Retina (tissue), 1 donor: ENCODE measurements at regions not wholly inside any gene's neighbourhood (a gene's known extent, or its start where the extent isn't known, plus 50 kb on each side); places are given as distances from the start of the nearest gene placed in this dataset.

Experiments
- DNase-seq: peaks from one replicate; pipeline ENCODE4 v3.0.0-alpha.2; 2016

DNA sequence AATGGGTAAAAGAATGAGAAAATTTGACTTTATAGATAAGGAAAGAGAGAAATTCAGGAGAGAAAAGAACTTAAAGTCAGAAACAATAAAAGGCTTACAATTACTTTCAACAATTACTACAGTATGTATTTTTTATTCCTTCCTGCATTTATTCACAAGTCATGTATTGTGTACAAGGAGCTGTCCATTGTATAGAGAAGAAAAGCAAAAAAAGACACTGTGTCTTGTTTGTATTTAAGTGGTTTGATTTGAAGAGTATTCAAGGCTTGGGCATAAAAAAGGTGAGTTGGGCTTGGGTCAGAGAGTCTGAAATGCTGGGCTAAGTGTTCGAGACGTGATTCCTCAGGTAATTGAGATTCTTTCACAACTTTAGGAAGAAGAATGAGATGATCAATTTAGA is 394.2 kb upstream of the ROBO2 start:
- DNase-seq, result no peak

DNA sequence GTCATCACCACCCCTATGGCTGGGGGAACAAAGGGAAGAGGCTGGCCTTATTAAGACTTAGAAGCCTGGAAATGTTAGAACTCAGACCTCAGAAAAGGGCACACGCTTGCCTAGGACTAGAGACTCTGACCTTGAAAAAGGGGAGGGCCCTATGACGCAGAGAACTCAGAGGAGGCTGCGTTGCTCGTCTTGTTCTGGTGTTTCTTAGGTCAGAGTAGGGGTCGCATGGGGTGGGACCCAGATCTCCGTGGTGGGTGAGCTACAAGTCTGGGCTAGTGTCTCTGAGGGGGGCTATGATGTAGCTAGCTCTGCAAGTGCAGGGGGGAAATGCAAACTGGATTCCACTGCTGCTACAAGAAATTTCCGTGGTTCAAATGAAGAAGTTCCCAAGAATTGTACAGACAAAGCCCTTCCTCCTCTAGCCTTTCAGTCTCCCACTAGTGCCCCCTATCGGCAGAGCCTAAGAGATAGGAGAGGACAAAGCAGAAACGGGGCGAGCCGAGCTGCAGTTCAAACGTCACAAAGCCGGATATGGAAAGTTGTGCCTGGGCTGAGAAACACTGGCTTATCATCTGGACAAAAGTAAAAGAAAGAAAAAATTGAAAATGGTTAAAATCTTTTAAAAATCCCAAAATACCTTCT is 392.9 kb upstream of the ROBO2 start:
- DNase-seq, result no peak

DNA sequence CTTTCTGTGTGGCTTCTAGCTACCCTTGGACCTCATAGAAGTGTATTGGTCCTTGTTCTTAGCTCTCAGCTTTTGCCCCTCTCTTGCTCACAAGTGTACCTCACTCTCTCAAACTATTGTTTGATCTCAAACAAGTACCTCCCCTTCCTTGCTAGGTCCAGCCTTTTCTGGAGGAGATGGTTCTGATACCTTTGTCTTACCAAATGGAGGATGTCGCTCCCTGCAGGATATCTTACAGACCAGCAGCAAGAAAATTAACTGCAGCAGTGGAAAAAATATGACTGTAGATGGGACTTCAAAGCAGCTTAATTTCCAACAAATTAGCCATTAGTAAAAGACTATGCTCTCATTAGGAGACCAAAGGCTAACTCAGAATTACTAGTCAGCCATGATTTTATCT is 388.1 kb upstream of the ROBO2 start:
- no peak for DNase-seq

DNA sequence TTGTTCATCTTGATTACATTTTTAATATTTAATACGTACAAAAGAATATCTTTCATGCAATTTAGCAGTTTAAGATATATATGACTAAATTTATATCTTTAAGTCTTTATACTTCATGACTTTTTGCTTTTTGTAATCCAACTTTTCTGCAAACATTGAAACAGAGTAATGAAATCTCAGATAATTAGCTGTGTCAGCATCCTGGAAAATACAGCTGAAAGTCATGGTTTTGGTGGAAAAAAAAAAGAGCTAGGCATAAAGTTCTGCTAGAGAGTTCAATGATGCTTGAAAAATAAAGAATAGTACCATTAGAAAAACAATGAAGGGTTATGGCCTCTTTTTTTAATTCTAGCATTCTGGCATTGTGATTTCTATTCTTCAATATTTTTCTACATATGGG is 387.4 kb upstream of the ROBO2 start:
- DNase-seq, result no peak

DNA sequence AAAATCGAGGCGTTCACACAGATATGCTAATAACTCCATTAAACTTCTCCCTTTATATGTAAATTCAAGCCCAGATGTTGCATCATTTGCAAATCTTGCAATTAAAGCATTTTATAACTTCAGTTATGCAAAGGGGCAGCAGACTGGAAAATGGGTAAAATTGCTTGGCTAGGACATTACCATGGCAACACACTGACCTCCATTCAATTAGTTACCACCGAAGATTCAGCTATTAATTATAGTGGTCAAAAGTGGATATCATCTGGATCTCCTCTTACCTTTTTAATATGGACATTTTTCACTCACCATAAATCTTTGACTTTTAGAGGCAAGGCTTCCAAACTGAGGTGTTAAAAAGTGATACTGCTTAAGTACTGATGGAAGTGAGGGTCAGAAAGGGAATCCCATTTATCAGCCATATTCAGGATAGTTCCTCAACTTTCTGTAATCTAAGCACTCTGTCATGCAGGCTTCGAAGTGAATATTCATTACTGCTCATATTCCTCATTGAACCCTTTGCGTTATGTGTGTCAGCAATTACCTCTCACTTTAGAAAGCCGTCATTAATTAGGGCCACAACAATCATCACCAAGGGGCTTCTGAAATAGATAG is 386.2 kb upstream of the ROBO2 start:
- DNase-seq, result peak; percentile 8

DNA sequence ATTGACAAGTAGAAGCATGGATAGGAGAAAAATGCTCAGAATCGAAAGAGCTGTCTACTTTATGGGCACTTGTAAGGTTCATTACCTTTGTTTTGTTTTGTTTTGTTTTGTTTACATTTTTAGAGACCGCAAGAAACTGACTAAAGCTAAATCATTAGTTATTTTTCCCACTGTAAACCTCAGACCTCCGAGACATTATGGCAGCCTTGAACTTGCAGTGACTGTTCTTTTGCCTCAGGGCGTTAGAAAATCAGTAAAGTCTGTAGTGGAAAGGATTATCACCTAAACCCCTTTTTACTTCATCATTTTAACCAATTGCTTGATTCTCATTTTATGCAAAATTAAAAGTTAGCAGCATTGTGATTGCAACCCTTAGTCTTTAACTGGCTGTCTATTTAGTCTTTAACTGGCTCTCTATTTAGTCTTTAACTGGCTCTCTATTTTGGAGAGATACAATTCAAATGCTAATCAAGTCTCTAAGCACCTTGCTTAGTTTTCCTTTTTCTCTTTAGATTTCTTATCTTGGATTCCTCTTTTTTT is 383.3 kb upstream of the ROBO2 start:
- no peak for DNase-seq

DNA sequence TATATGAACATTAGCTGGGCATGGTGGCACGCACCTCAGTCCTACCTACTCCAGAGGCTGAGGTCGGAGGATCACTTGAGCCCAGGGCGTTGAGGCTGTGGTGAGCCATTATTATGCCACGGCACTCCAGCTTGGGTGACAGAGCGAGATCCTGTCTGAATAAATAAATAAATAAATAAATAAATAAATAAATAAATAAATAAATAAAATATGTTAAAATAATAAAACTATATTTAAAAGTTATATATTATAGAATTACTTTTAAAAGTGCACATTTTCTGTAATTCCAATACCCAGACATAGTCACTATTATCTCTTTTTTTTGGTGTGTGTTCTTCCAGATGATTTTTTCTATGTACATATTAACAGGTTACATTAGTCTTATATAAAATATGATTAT is 382.0 kb upstream of the ROBO2 start:
- DNase-seq, result no peak

DNA sequence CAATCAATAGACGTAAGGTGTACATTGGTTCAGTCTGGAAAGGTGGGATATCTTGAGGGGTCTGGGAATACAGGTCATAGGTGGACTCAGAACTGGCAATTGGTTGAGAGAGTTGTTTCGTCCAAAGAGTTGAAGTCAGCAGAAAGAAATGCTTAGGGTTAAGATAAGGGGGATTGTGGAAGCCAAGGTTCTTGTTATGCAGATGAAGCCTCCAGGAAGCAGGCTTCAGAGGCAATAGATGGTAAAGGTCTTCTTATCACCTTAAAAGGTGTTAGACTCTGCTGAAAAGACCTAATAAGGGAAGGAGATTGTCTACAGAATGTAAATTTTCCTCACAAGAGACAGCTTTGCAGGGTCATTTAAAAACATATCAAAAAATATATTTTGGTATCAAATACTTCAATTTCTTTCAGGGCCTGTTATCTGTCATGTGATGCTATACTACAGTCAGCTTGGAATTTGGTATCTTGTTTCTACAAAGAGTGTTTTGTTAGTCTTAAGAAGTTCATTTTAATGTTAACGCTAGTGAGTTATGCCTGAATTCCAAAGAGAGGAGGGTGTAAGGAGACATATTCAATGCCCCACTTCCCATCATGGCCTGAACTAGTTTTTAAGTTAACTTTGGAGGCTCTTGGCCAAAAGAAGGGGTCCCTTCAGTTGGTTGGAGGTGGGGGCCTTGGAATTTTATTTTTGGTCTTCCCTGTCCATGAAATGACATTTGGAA is 378.2 kb upstream of the ROBO2 start:
- DNase-seq, result no peak

DNA sequence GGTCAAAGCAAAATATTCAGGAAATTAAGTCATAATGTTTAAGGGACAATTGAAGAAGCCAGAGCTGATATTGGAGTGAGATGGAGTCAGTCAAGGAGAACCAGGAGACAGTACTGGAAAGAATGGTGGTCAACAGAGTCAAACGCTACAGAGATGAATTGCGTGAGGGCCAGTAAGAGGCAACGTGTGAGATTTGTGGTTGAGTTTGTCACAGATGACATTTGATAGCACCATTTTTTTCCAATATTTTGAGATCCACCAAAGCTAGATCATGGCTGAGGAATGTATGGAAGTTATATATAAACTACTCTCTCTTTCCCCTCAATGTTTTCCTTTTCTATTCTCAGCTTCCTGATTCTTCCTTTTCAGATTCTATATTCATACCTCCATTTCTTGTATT is 375.1 kb upstream of the ROBO2 start:
- DNase-seq, result no peak

DNA sequence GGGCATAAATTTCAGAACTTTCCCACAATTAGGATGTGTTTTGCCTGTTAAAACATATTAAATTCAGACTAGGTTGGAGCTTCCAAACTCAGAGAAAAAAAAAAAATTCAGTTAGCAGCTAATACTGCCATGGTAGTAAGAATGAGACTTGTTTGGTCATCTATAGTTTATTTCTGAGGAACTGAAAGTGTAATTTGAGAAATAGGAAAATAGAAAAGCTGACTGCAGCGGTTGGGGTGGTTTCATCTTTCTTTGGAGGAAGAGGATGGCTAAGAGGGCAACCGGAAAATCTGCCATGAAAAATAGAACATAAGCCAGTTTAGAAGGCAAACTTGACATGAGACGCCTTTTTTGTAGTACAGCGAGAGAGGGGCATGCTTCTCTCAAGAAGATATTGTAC is 371.2 kb upstream of the ROBO2 start:
- no peak for DNase-seq

DNA sequence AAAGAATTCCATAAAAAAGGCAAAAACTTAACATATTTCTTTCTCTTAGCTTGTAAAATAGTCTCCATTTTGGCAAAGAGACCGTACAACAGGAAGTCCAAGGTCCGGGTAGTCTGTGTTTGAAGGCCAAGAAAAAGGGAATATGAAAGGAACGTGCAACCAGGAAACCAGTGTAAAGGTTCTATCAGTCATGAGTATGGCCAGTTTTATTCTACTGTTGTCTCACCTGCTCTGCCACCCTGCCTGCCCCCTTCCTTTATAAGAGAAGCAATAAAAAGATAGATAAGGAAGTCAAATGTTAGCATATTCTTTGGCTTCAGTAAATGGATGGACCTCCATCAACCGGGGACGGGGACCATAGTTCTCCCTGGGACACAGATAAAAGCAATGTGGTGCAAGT is 370.6 kb upstream of the ROBO2 start:
- DNase-seq, result no peak

DNA sequence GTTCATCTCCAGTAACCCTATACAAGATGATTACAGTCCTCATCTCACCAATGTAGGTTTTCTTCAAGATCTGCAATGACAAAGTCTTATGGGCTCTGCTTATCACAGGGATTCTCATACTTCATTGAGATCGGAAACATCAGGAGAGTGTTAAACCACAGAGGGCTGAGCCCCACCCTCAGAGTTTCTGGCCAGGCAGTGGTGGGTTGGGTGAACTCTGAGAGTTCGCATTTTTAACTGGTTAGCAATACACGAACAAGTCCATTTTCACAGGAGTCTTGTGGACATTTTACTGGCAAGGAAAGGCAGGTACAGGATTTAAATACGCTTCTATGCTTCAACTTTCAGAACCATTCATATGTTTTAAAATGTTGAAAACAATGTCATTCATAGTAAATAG is 366.7 kb upstream of the ROBO2 start:
- DNase-seq, result no peak

DNA sequence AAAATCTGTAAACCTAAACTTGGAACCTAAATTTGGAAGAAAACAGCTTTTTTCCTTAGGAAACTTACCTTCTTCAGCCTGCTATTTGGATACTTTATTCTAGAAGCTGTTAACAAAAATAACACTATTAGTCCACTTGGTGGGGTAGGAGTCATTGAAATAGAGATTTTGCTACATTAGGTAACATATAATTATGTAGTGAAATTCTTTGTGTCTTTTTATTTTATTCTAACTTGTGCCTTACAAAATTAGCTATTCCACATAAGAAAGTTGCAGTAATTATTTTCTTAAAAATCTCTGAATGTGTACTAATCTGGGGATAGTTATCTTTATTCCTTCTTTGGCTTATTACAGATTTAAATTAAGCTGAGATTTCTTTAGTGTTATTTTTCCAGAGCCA is 360.4 kb upstream of the ROBO2 start:
- DNase-seq, result no peak

DNA sequence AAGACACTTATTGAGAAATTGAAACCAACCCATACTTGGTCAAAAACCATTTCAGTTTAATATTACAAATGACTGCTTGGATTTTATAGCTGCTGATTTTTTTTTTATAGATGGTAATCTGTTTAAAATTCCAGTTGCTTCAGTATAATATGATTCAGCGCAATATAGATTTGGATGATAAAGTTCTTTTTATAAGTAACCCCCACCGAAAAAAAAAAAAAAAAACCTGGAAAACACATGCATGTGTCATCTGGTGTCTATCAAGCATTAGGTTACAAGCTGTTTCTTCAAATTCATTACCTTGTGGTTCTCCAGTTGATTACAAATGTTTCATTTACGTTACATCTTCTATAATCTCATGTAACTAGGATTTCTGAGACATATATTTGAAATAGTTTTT is 356.6 kb upstream of the ROBO2 start:
- DNase-seq, result no peak

DNA sequence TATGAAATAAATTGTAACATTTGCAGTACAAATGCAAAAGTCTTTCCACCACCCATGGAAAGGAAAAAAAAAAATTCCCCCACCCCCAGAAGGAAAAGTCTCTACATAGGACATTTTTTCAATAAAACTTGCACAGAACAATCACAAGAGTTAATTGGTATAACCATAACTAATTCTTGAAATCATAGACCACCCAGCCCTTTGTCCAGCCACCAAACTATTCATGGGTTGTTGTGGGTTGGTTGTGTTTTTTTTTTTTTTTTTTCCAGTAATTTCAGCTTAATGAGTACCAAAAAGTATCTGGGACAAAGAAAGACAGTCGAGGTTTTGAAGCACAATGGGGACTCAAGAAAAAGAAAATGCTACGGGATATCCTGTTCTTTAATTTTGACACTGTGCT is 355.0 kb upstream of the ROBO2 start:
- DNase-seq, result no peak

DNA sequence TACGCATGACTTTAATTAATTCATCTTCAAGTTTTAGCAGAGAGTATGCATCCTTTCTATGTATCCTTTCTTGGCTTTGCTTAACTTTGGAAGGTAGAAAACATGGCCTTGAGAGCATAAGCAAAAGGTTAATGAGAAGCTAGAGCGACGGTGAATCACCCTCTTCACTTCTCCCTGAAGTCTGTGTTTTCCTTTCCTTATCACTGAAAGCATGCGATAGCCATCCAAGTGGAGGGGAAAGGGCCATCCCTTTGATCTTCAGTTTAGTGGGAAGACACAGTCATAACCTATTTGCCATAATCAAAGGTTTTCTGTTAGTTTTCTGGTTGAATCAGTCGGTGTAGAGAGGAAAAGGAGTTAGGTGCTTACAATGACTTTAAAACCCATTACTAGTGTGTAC is 354.0 kb upstream of the ROBO2 start:
- no peak for DNase-seq

DNA sequence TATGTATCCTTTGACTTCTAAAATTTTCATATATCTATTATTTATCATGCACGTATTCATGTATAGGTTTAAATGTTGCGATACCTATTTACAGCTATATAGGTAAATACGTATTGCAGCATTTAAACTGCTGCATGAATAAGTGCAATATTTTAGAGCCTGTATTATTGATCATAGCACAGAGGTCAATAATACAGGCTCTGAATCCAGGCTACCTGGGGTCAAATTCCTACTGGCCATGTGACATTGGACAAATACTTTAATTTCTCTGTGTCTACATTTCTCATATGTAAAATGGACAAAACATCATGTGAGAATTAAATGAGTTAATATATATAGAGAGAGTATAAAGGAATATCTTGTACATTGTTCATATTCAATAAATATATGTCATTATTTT is 352.9 kb upstream of the ROBO2 start:
- DNase-seq, result no peak

DNA sequence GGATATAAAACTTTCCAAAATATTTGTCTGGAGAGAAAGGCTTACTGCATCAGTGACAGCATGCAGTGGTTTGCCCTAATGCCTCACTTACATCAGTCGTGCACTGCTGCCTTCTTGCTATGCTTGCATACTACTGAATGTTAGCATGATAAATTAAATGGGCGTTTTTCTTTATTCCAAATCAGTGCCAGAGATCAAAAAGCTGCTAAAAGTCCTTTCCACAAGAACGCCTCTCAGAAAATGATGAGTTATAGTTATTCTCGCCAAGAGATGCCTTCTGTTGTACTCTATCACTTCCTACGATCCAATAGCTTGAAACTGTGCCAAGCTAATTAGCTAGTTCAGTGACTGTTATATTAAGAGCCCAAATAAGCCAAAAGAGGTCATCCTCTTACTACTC is 345.8 kb upstream of the ROBO2 start:
- no peak for DNase-seq

DNA sequence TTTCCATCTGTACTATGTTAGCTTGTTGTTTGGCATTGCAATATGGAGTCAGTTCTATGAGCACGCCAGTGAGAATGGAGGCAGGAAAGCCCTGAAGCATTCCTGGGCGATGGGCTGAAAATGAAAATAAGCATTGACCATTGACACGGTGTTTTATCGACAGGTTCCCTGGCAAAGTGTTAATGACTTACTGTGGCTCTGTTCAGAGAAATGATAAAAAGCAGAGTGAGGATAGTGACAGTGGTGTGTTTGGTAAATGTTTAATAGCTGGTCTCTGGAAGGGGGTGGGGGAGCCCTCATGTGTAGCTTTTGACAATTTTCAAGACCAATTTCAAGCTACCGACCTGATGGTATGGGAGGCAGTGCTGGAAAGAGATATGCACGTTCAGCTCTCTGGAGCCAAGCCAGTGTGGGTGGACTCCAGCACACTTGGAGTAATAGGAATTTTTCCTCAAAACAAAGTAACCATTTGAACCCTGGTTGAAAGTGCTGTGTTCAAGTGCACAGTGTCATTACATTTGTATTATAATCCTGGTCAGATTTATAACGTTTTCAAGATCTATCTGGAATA is 341.7 kb upstream of the ROBO2 start:
- peak; percentile 2 for DNase-seq

DNA sequence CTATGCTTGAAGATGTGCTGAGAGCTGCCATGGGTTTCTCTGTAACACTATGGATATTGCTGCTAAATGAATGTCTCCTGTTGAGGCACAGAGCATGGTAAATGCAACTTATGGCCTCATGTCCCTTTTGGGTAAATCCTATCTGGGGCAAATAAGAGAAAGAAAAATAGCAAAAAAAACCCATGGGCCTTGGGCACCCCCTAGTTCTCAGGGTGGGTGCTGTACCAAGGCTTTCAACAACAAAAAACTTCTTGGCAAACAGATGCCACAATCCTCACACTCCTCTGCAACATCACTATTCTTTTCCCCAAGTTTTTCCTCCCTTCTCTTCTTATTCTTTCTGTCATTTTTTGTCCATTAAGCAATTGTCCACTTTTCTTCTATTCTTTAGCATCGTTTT is 340.1 kb upstream of the ROBO2 start:
- no peak for DNase-seq

DNA sequence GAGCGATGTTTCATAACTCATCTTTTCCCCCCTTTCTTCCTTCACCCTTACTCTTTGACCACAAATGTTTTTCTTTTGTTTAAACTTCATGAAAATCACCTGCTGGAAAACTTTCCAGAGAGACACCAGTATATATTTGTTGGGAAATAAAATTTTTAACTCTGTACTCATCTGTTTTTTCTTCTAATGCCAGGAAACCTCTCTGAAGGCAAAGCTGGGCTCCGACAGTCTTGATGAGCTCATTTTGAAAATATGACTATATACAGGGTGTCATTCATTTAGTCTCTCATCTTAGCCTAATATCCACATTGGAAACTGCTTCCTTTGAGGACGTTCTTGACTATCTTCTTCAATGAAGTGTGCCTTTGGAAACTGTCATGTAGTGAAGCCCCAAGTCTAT is 339.6 kb upstream of the ROBO2 start:
- DNase-seq, result no peak

DNA sequence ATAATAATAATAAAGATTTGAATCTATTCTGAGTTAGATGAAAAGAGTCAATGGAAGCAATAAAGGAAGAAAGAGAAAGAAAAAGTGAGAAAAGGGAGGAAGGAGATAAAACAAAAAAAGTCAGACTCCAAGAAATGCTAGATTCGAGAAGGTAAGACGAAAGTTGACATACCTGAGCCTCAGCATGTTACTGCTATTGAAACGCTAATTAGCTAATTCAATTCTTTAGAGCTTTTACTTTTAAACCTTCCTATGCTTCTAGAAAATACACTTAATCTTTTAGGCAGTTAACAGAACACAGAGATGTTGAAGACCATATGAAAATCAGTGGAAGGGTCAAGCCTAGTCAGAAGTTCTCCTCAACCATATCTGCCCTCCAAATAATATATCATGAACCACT is 337.2 kb upstream of the ROBO2 start:
- DNase-seq, result no peak

DNA sequence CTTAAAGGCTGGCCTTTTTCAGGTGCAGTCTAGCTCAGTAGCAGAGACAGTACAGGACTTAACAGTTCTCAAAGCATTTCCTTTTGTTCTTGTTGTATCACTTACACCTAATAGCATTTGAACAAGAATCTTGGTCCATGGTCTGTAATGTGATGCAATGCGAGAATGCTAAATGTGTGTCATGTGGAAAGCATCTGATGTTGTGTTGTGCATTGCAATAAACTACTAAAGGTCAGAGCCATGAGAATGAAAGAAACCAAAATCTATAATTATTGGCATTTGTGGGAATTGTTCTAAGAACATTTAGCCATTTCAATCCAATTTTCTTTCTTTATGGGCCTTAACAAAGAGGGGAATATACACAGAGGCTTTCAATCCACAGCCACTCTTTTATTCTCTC is 324.5 kb upstream of the ROBO2 start:
- no peak for DNase-seq

DNA sequence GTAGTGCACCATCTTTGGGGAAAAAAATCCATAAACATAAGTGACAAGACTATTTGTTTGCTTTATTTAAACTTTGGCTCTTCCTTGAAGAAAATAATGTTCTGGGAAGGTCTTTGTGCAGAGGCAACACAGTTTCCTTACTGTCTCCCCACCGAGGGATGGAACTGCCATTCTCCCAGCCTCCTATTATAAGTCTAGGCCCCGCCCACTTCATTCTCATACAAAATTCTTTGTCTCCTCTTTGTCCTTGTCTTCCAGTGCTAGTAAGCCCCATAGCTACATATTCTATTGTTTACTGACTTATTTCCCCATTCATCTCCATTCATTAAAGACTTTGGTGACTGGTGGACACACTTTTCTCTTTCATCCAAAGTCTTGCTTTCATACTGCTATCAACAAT is 316.5 kb upstream of the ROBO2 start:
- no peak for DNase-seq
